Thyroid gland (tissue), 4 donors: ENCODE measurements at regions not wholly inside any gene's neighbourhood (a gene's known extent, or its start where the extent isn't known, plus 50 kb on each side); places are given as distances from the start of the nearest gene placed in this dataset.

Experiments
- POLR2A ChIP-seq, 2 donors: fragments of 450-650 bp; IDR thresholded peaks; one replicate each; pipeline ENCODE4 v1.6.1; 2017; ENCODE audit warnings: antibody characterized with exemption in 2 of 2, mild to moderate bottlenecking in 2 of 2, moderate library complexity in 1 of 2
- TF ChIP-seq, protein P1 (sequence below), 6 experiments: fragments of 200-600 bp in 3 of 6; fragments of 450-650 bp in 3 of 6; sonication (generic) in 3 of 6; IDR thresholded peaks; one replicate each; pipeline ENCODE4 v1.5.1; 2016 to 2019; ENCODE audit warnings: antibody characterized with exemption in 6 of 6, mild to moderate bottlenecking in 2 of 6, inconsistent platforms in 1 of 6, moderate library complexity in 1 of 6

DNA sequence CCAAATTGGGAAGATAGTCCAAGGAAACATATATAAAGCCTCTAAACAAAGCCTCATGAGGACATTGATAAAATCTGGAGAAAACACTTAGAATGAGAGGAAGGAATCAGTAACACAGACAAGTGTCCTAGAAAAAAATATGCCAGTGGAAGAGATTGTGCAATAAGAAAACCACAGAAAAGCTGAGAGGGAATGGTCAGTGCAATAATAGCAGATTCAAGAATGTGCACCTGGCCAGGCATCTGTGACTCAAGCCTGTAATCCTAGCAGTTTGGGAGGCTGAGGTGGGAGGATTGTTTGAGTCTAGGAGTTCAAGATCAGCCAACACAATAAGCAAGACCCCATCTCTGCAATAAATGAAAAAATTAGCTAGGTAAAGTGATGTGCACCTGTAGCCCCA, 691.2 kb upstream of the CDH6 start:
- TF ChIP-seq POLR2A (IDR thresholded peaks at IDR 0.05): no peak
- TF ChIP-seq, protein P1, sequence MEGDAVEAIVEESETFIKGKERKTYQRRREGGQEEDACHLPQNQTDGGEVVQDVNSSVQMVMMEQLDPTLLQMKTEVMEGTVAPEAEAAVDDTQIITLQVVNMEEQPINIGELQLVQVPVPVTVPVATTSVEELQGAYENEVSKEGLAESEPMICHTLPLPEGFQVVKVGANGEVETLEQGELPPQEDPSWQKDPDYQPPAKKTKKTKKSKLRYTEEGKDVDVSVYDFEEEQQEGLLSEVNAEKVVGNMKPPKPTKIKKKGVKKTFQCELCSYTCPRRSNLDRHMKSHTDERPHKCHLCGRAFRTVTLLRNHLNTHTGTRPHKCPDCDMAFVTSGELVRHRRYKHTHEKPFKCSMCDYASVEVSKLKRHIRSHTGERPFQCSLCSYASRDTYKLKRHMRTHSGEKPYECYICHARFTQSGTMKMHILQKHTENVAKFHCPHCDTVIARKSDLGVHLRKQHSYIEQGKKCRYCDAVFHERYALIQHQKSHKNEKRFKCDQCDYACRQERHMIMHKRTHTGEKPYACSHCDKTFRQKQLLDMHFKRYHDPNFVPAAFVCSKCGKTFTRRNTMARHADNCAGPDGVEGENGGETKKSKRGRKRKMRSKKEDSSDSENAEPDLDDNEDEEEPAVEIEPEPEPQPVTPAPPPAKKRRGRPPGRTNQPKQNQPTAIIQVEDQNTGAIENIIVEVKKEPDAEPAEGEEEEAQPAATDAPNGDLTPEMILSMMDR (IDR thresholded peaks at IDR 0.05): no peak
